GM19025 (cell line): ENCODE measurements at regions not wholly inside any gene's neighbourhood (a gene's known extent, or its start where the extent isn't known, plus 50 kb on each side); places are given as distances from the start of the nearest gene placed in this dataset.

Experiments
- ATAC-seq: cut with Tn5 transposase; IDR thresholded peaks from one replicate; pipeline ENCODE4 v1.9.1; 2021; ENCODE audit warnings: mild to moderate bottlenecking, low read depth, moderate library complexity; ENCODE audit not compliant: unreplicated experiment

DNA sequence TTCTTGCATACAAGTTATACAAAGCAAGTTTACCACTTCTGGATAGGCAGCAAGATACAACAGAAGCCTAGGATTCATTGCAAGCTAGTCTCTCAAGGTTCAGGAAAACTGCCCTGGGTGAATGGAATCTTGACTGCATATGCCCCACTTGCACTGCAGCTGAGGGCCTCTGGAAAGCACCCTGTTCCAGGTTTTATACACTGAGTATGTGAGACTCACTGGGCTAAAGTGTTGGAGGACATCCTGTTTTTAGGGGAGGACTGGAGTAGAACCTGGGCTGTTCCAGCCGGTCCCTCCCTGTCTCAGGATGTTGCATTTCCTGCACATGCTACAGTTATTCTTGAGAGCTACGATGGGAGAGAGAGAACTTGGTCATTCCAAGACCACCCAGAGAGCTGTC lies 168.5 kb upstream of the NUDT6 start:
- ATAC-seq, result no peak

DNA sequence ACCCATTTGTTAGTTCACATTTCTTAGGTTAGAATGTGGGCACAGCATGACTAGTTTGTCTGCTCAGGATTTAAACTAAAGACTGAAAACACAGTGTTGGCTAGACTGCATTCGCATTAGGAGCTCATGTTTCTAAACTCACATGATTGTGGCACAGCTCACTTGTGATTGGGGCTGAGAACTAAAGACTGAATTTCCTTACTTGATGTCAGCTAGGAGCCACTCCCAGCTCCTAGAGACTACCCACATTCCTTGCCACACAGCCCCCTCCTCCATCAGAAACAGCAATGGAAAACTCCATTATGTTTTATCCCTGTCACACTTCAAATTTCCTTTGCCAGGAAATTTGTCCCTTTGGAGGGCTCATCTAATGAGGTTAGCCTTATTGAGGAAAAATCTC lies 170.2 kb upstream of the NUDT6 start:
- no peak for ATAC-seq

DNA sequence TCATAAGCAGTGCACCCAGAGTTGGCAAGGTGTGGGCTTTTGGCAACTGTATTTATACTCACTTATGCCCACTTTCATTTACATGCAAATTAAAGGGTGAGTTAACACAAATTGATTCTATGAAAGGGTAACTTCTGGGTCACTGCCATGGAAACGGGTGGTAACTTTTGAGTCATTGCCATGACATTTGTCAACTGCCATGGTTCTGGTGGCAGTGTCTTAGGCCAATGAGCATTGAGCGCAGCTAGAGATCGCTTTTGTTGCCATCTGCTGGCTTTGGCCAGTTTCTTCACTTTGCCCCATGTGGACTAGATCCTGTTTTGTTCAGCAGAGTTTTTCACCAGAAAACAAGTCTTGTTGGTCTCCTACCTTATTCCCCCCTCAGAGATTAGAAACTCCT lies 170.8 kb upstream of the NUDT6 start:
- no peak for ATAC-seq

- no peak for ATAC-seq
Observed at GRCh38 chr4:123096038-123096437, 173.6 kb upstream of the NUDT6 start.

- no peak for ATAC-seq
Observed at GRCh38 chr4:123102897-123103471, 180.6 kb upstream of the NUDT6 start.

DNA sequence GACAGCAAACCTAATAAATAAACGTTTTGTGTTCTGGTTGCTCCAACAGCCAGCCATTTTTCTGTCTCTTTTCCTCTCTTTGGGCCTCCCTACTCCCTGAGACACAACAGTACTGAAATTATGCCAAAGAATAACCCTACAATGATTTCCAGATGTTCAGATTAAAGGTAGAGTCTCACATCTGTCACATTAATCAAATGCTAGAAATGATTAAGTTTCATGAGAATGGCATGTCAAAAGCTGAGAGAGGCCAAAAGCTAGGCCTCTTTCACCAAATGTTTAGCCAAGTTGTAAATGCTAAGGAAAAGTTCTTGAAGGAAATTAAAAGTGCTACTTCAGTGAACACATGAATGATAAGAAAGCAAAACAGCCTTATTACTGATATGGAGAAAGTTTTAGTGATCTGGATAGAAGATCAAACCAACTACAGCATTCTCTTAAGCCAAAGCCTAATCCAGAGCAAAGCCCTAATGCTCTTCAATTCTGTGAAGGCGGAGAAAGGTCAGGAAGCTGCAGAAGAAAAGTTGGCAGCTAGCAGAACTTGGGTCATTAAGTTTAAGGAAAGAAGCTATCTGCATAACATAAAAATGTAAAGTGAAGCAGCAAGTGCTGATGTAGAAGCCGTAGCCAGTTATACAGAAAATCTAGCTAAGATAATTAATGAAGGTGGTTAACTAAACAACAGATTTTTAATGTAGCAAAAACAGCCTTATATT lies 182.1 kb upstream of the NUDT6 start:
- ATAC-seq, result no peak

DNA sequence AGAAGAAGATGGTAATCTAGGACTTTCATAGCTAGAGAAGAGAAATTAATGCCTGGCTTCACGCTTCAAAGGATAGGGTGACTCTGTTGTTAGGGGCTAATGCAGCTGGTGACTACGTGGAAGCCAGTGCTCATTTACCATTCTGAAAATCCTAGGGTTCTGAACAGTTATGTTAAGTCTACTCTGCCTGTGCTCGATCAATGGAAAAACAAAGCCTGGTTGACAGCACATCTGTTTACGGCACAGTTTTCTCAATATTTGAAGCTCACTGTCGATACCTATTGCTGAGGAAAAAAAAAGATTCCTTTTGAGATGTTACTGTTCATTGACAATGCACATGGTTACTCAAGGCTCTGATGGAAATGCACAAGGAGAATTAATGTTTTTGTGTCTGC lies 182.6 kb upstream of the NUDT6 start:
- ATAC-seq, result no peak

GRCh38 chr4:123106747-123107146 lies 184.3 kb upstream of the NUDT6 start:
- no peak for ATAC-seq

GRCh38 chr4:123107444-123108252 lies 185.3 kb upstream of the NUDT6 start:
- no peak for ATAC-seq

- ATAC-seq, result no peak
Observed at GRCh38 chr4:123109139-123109538, 186.7 kb upstream of the NUDT6 start.

- ATAC-seq, result no peak
Observed at GRCh38 chr4:123110147-123110546, 187.8 kb upstream of the NUDT6 start.

DNA sequence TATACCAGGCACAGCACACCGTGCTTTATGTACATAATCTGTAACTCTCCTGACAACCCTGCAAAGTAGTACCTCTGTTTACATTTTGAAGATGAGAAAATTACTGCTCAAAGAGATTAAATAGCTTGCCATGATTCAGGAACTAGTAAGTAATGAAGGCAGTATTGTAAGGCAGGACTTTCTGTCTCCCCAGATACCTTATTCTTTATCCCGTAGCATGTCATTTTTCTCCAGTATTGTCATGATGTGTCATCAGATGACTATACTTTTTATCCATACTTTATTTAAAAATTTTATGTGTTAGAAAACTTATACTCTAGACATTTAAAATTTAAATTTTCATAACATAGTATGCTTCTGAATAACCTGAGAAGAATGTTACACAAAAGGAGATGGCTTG lies 188.3 kb upstream of the NUDT6 start:
- ATAC-seq, result no peak

DNA sequence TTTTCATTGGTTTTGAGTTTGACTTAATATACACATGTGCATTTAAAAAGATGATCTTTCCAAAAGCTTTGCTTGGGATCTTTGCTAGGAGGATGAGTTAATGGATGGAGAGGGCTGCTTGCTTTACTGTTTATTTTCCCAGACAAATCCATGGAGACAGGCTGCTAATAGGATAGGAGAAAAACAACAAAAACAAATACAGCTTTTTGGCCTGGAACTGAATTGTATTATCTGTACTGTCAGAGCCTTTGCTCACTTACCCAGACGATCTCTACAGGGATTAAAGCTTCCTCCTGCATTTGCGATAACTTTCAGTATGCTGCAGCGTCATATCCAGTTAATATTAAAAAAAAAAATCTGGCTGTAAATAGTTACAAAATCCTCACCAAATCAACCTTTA lies 190.8 kb upstream of the NUDT6 start:
- no peak for ATAC-seq

DNA sequence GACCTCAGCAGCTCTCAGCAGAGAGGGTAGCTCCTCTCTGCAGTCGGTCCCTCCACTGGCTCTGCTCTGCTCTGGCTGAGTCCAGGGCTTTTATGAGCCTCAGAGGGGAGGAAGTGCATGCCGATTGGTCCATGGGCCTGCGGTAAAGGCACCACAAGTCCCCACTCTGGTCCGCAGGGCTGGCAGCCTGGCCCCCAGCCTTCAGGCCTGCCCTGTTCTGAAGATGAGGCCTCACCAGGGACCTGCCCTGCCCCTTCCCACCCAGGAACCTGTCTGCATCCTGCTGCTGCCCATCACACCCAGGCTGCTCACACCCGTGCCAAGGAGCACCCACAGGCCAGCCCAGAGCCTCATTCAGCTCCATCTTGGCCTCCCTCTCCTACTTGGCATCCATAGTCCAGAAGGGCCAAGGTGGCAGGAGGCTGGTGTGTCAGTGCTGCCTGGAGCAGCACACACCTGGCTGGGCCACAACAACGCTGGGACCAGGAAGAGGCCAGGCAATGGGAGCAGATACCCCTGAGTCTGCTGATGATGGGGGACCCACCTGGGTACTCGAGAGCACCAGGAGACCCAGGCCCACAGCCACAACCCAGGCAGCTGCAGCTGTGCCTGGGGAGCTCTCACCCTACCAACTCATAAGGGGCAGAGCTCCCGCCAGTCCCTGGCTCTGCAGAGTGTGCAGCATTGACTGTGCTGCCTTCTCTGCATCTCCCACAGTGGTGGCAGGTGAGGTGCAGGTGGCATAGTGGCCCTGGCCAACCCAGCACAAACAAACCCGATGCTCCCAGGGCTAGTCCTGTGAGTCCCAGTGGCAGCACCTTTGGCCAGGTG lies 191.9 kb upstream of the NUDT6 start:
- ATAC-seq, result no peak

- no peak for ATAC-seq
Observed at GRCh38 chr4:123114915-123115756, 192.7 kb upstream of the NUDT6 start.

- ATAC-seq, result no peak
Observed at GRCh38 chr4:123116412-123116811, 194.0 kb upstream of the NUDT6 start.

- ATAC-seq, result no peak
Observed at GRCh38 chr4:123120473-123120872, 198.1 kb upstream of the NUDT6 start.

DNA sequence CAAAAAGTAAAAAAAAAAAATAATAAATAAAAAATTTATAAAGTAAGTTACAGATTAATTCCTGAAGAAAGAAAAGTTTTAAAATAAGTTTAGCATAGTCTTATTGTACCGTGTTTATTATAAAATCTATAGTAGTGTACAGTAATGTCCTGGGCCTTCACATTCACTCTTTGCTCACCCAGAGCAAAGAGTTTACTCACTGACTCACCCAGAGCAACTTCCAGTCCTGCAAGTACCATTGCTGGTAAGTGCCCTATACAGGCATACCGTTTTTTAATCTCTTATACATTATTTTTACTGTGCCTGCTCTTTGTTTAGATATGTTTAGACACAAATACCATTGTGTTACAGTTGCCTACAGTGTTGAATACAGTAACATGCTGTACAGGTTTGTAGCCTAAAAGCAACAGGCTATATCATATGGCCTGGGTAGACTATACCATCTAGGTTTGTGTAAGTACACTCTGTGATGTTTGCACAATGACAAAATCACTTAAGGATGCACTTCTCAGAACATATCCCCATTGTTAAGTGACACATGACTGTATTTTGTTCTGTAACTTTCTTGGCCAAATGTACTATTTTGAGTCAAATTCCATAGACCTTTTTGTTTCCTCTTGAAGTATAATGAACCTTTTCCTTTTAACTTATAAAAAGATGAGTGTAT lies 199.0 kb upstream of the NUDT6 start:
- no peak for ATAC-seq

- no peak for ATAC-seq
Observed at GRCh38 chr4:123125477-123125876, 203.1 kb upstream of the NUDT6 start.
